SK-N-MC (cell line): ENCODE measurements at regions not wholly inside any gene's neighbourhood (a gene's known extent, or its start where the extent isn't known, plus 50 kb on each side); places are given as distances from the start of the nearest gene placed in this dataset.

Experiments
- DNase-seq: peaks from one replicate; pipeline ENCODE4 v3.0.0-alpha.2; 2011; ENCODE audit warnings: low read depth, low spot score
- H3K27ac ChIP-seq: fragments of 200-600 bp; sonication (generic); 2 replicates; pipeline ENCODE4 v1.5.1; 2016; ENCODE audit warnings: mixed run types
- H3K36me3 ChIP-seq: fragments of 200-600 bp; sonication (generic); 2 replicates; pipeline ENCODE4 v1.6.1; 2017; ENCODE audit warnings: antibody characterized with exemption, low read length, mixed read lengths; ENCODE audit not compliant: insufficient read depth
- H3K4me3 ChIP-seq: fragments of 200-600 bp; sonication (generic); 2 replicates; pipeline ENCODE4 v1.5.1; 2016
- H3K9ac ChIP-seq: fragments of 200-600 bp; sonication (generic); 2 replicates; pipeline ENCODE4 v1.8.0; 2017; ENCODE audit warnings: mixed run types, mixed read lengths; ENCODE audit not compliant: insufficient read length
- H3K9me3 ChIP-seq: fragments of 200-600 bp; sonication (generic); 2 replicates; pipeline ENCODE4 v1.6.1; 2017; ENCODE audit warnings: low read depth, mild to moderate bottlenecking, antibody characterized with exemption, low read length, moderate library complexity, mixed read lengths
- EZH2 ChIP-seq: fragments of 200-600 bp; sonication (generic); IDR thresholded peaks from one replicate; pipeline ENCODE4 v1.6.1; 2017; ENCODE audit warnings: antibody characterized with exemption
- FOXP2 ChIP-seq: optimal IDR thresholded peaks from 2 replicates; pipeline ENCODE3; 2011; ENCODE audit warnings: mild to moderate bottlenecking, moderate library complexity; ENCODE audit not compliant: insufficient read depth; ENCODE audit errors: extremely low read length, control extremely low read depth
- POLR2AphosphoS5 ChIP-seq: IDR thresholded peaks from 2 replicates; pipeline ENCODE4 v1.6.1; 2012; ENCODE audit warnings: mild to moderate bottlenecking, low read depth, low read length, borderline replicate concordance

DNA sequence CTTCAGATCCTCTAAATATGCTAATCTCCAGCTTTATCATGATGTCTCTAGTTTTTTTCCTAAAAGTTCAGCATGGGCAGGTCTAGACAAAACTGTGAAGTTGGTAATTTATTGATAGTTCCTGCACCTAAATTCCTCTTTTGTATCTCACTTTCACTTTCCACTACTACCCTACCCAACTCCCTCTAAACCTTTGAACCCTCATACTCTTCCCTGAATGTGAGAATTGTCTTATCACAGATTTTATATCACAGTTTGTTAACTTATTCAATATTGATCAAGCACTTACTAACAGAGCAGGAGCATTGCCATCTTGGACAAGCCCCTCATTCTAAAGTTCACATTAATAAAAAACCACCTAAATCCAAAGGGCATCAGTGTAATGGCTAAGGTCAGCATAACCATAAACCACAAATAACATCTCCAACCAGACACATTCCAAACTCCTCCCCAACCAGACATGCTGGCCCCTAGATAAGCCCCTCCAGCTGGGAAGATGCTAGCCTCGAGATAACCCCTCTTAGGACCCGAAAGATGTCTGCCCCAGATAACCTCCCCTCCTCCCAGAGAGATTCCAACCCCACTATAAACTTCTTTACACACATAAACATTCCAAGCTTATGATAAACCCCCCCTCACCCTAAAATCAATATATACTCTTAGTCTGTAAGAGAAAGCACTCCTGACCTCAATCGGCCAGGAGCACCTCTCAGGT is 78.7 kb downstream of the FSCB start:
- Histone ChIP-seq H3K4me3 (no peak overlapping the region), H3K9ac (no peak overlapping the region), H3K36me3 (no peaks in the 10 kb centered on the region), H3K9me3 (no peaks in the 10 kb centered on the region), H3K27ac (no peak overlapping the region)
- DNase-seq, result no peak
- TF ChIP-seq POLR2AphosphoS5, result no peak
- TF ChIP-seq FOXP2, result no peak
- TF ChIP-seq EZH2, result no peak

DNA sequence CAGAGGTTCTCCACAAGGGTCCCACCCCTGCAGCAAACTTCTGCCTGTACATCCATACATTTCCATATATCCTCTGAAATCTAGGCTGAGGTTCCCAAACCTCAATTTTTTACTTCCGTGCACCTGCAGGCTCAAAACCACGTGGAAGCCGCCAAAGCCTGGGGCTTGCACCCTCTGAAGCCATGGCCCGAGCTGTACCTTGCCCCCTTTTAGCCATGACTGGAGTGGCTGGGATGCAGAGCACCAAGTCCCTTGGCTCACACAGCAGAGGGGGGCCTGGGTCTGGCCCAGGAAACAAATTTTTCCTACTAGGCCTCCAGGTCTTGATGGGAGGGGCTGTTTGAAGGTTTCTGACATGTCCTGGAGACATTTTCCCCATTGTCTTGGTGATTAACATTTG is 84.4 kb downstream of the FSCB start:
- no peak overlapping the region for H3K9ac ChIP-seq
- no peaks in the 10 kb centered on the region for H3K9me3 ChIP-seq
- no peak for TF ChIP-seq FOXP2
- no peak for TF ChIP-seq POLR2AphosphoS5
- no peak for TF ChIP-seq EZH2
- no peak overlapping the region for H3K4me3 ChIP-seq
- no peak overlapping the region for H3K27ac ChIP-seq
- no peak for DNase-seq
- H3K36me3 ChIP-seq, result no peaks in the 10 kb centered on the region

DNA sequence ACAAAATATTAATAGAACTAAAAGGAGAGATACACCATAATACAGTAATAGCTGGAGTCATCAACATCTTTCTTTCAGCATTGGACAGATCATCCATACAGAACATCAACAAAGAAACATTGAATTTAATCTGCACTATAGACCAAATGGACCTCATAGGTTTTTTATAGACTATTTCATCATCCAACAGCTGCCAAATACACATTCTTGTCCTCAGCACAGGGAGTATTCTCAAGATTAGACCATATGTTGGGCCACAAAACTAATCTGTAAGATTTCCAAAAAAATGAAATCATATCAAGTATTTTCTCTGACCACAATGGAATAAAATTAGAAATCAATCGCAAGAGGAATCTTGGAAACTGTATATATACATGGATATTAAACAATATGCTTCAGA is 86.9 kb downstream of the FSCB start:
- no peaks in the 10 kb centered on the region for H3K9me3 ChIP-seq
- no peak for TF ChIP-seq FOXP2
- DNase-seq, result no peak
- no peaks in the 10 kb centered on the region for H3K36me3 ChIP-seq
- H3K4me3 ChIP-seq, result no peak overlapping the region
- H3K27ac ChIP-seq, result no peak overlapping the region
- no peak overlapping the region for H3K9ac ChIP-seq

DNA sequence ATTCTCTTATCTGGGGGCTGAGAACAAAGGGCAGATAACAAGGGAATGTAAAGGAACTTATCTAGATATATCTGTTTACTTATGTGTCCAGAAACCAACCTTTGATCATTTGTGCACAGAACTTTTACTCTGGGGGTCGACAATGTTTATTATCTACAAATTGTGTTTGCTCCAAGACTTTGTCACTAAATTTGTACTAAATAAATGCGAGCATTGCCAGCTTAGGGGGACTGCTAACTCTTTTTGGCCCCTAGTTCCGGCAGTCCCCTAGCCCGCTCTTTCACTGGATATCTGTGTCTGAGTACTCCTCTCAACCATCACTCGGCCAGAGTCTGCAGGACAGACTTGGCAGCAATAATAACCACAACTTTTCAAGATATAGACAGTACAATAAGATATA is 88.2 kb downstream of the FSCB start:
- Histone ChIP-seq H3K36me3 (no peaks in the 10 kb centered on the region), H3K9me3 (no peaks in the 10 kb centered on the region), H3K27ac (no peak overlapping the region), H3K4me3 (no peak overlapping the region), H3K9ac (no peak overlapping the region)
- no peak for TF ChIP-seq POLR2AphosphoS5
- no peak for DNase-seq

DNA sequence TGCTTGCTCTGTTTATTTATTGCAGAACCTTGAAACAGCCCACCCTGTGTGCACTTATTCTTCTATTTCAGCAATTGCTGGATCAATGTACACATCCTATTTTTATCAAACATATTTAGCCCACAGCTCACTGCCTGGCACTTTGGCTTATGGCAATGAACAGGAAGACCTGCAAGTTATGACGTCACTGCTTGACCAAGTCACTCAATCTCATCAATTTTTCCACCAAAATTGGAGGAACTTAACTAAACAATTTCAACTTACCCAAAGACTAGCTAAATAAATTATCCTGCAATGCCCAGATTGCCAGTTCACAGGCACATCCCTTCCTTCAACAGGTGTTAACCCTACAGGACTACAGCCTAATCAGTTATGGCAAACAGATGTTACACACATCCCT is 89.3 kb downstream of the FSCB start:
- Histone ChIP-seq H3K4me3 (no peak overlapping the region), H3K9ac (no peak overlapping the region), H3K9me3 (no peaks in the 10 kb centered on the region), H3K36me3 (no peaks in the 10 kb centered on the region), H3K27ac (no peak overlapping the region)
- TF ChIP-seq FOXP2 (no peak), POLR2AphosphoS5 (no peak), EZH2 (no peak)
- no peak for DNase-seq

DNA sequence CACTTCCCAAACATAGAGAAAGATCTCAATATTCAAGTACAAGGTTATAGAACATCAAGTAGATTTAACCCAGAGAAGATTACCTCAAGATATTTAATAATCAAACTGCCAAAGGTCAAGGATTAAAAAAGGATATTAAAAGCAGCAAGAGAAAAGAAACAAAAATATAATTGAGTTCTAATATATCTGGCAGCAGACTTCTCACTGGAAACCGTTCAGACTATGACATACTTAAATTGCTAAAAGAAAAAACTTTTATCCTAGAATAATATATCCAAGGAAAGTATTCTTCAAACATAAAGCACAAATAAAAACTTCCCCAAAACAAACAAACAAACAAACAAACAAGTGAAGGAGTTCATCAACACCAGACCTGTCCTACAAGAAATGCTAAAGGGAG is 92.4 kb downstream of the FSCB start:
- Histone ChIP-seq H3K4me3 (no peak overlapping the region), H3K9ac (no peak overlapping the region), H3K27ac (no peak overlapping the region), H3K9me3 (no peaks in the 10 kb centered on the region), H3K36me3 (no peaks in the 10 kb centered on the region)
- DNase-seq, result no peak
- TF ChIP-seq POLR2AphosphoS5 (no peak), FOXP2 (no peak), EZH2 (no peak)

DNA sequence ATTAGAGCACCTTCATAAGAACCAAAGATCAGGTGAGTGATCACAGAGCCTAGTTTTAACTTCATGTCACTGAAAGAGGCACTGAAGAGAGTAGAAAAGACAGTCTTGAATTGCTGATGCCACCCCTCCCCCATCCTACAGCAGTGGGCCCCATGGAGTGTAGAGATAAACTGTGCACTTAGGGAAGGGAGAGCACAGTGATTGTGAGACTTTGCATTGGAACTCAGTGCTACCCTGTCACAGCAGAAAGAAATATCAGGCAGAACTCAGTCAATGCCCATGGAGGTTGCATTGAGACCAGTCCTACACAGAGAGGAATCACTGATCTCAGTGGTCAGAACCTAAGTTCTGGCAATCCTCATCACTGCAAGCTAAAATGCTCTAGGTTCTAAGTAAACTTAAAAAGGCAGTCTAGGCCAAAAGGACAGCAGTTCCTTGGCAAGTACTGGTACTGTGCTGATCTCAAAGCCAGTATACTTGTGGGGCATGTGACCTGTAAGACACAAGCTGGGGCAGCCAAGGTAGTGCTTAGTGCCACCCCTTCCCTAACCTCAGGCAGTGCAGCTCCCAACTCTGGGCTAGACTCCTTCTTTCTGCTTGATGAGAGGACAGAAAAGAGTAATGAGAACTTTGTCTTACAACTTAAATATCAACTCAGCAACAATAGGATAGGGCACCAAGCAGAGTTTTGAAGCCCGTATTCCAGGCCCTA is 94.1 kb downstream of the FSCB start:
- H3K36me3 ChIP-seq, result no peaks in the 10 kb centered on the region
- H3K9ac ChIP-seq, result no peak overlapping the region
- TF ChIP-seq EZH2 (no peak), POLR2AphosphoS5 (no peak), FOXP2 (no peak)
- no peak overlapping the region for H3K27ac ChIP-seq
- no peak for DNase-seq
- H3K9me3 ChIP-seq, result no peaks in the 10 kb centered on the region
- no peak overlapping the region for H3K4me3 ChIP-seq

DNA sequence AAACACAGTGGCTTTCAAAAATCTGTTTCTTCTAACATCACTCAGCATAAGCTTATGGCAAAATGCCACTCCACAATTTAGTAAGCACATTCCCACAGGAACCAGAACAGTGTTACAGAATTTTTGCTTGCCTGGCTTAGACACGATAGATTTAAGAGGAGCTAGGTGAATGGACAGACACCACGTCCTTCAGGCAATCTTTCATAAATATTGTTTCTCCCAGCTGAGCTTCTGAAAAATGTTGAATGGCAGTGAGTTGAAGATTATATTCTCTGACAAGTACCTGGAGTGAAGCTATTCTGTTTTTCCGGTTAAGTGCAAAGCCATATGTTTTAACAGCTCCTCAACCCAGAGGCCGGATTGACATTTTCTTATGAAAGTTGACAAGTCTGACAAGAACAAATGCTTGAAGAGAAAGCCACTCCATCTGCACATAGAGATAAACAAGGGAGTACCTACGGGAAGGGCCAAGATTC is 102.0 kb downstream of the FSCB start:
- Histone ChIP-seq H3K9me3 (no peaks in the 10 kb centered on the region), H3K4me3 (no peak overlapping the region), H3K9ac (no peak overlapping the region), H3K27ac (no peak overlapping the region), H3K36me3 (no peaks in the 10 kb centered on the region)
- TF ChIP-seq EZH2, result no peak
- TF ChIP-seq FOXP2, result no peak
- TF ChIP-seq POLR2AphosphoS5, result no peak
- no peak for DNase-seq

DNA sequence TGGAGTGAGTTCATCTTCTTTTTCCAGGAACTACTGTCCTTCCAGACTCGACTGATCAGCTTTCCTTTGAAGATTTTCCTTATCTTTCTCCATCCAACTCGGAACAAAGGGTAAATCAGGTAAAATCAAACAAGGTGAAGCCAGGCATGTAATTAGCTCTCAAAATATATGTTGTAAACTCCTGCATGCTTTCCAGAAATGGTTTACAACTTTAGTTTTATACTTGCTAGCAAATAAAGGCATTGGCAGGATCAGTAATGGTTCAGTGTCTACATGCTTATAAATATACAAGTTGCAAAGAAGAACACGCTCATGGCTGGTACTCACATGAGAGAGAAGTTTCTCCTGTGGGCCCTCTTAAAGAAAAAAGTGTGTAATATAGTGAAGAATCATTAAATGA is 102.5 kb downstream of the FSCB start:
- H3K9me3 ChIP-seq, result no peaks in the 10 kb centered on the region
- TF ChIP-seq POLR2AphosphoS5 (no peak), FOXP2 (no peak), EZH2 (no peak)
- no peaks in the 10 kb centered on the region for H3K36me3 ChIP-seq
- no peak overlapping the region for H3K27ac ChIP-seq
- DNase-seq, result no peak
- H3K9ac ChIP-seq, result no peak overlapping the region
- H3K4me3 ChIP-seq, result no peak overlapping the region
